WTC11 (cell line): ENCODE measurements at regions not wholly inside any gene's neighbourhood (a gene's known extent, or its start where the extent isn't known, plus 50 kb on each side); places are given as distances from the start of the nearest gene placed in this dataset.

Experiments
- ATAC-seq: fragments of 200-7000 bp; cut with Tn5 transposase; 2 replicates; pipeline ENCODE4 v1.10.0; 2021; ENCODE audit warnings: mild to moderate bottlenecking, moderate library complexity
- CTCF ChIA-PET: fragments of 300-600 bp; sonication (Branson Sonifier 250); formaldehyde crosslinking; loops from one replicate; lab custom pipeline; 2021; ENCODE audit warnings: antibody characterized with exemption; lab: Charles Lee
- POLR2A ChIA-PET: fragments of 350-600 bp; sonication (Branson Sonifier 250); formaldehyde crosslinking; loops from one replicate; lab custom pipeline; 2021; ENCODE audit warnings: antibody characterized with exemption; lab: Charles Lee
- DNase-seq: peaks from one replicate; pipeline ENCODE4 v3.0.0; 2021; ENCODE audit warnings: low spot score
- H3K27ac Mint-ChIP-seq: 2 replicates; pipeline ENCODE4 v1.8.0; 2021; ENCODE audit warnings: mixed read lengths
- H3K27me3 Mint-ChIP-seq: 2 replicates; pipeline ENCODE4 v1.8.0; 2021; ENCODE audit warnings: low read depth, mild to moderate bottlenecking, moderate library complexity, mixed read lengths
- H3K36me3 Mint-ChIP-seq: 2 replicates; pipeline ENCODE4 v1.8.0; 2021; ENCODE audit warnings: mixed read lengths
- H3K4me1 Mint-ChIP-seq: 2 replicates; pipeline ENCODE4 v1.8.0; 2022; ENCODE audit warnings: mixed read lengths
- H3K4me3 Mint-ChIP-seq: 2 replicates; pipeline ENCODE4 v1.8.0; 2021; ENCODE audit warnings: mild to moderate bottlenecking, moderate library complexity, mixed read lengths
- H3K9me3 Mint-ChIP-seq: 2 replicates; pipeline ENCODE4 v1.8.0; 2021; ENCODE audit warnings: mixed read lengths
- CREB1 ChIP-seq: sonication (generic); formaldehyde crosslinking; IDR thresholded peaks from 2 replicates; pipeline ENCODE4 v1.8.0; 2023; ENCODE audit warnings: mild to moderate bottlenecking, missing genetic modification reagents
- NR3C1 ChIP-seq: sonication (generic); formaldehyde crosslinking; conservative IDR thresholded peaks from 2 replicates; pipeline ENCODE4 v1.8.1; 2023; ENCODE audit warnings: low read depth, mild to moderate bottlenecking, missing genetic modification reagents
- PRDM15 ChIP-seq: sonication (generic); formaldehyde crosslinking; IDR thresholded peaks from 2 replicates; pipeline ENCODE4 v1.8.0; 2022; ENCODE audit warnings: missing genetic modification reagents
- SOX15 ChIP-seq: fragments of 250-450 bp; sonication (Bioruptor Pico); IDR thresholded peaks from 2 replicates; pipeline ENCODE4 v1.9.0; 2021; ENCODE audit warnings: mild to moderate bottlenecking
- TEAD1 ChIP-seq: sonication (generic); formaldehyde crosslinking; IDR thresholded peaks from 2 replicates; pipeline ENCODE4 v1.8.0; 2022; ENCODE audit warnings: mild to moderate bottlenecking, missing genetic modification reagents
- TEAD4 ChIP-seq: sonication (generic); formaldehyde crosslinking; IDR thresholded peaks from 2 replicates; pipeline ENCODE4 v1.8.0; 2022; ENCODE audit warnings: mild to moderate bottlenecking, missing genetic modification reagents
- ZBTB21 ChIP-seq: sonication (generic); formaldehyde crosslinking; IDR thresholded peaks from 2 replicates; pipeline ENCODE4 v1.8.1; 2023; ENCODE audit warnings: mild to moderate bottlenecking, missing genetic modification reagents, borderline replicate concordance
- ZNF121 ChIP-seq: sonication (generic); formaldehyde crosslinking; IDR thresholded peaks from 2 replicates; pipeline ENCODE4 v1.8.0; 2023; ENCODE audit warnings: missing genetic modification reagents
- ZNF263 ChIP-seq: sonication (generic); formaldehyde crosslinking; IDR thresholded peaks from 2 replicates; pipeline ENCODE4 v1.8.1; 2022; ENCODE audit warnings: low read depth, mild to moderate bottlenecking, moderate library complexity, missing genetic modification reagents
- ZNF396 ChIP-seq: fragments of 250-450 bp; sonication (Bioruptor Pico); IDR thresholded peaks from 2 replicates; pipeline ENCODE4 v1.8.0; 2021; ENCODE audit warnings: mild to moderate bottlenecking, moderate library complexity, borderline replicate concordance
- ZSCAN18 ChIP-seq: fragments of 250-450 bp; sonication (Bioruptor Pico); IDR thresholded peaks from 2 replicates; pipeline ENCODE4 v2.1.2; 2022; ENCODE audit warnings: mild to moderate bottlenecking, moderate library complexity
- TF ChIP-seq, protein P1 (sequence below): fragments of 250-450 bp; sonication (Bioruptor Pico); conservative IDR thresholded peaks from 2 replicates; pipeline ENCODE4 v1.9.0; 2021; ENCODE audit warnings: mild to moderate bottlenecking
- TF ChIP-seq, protein P2 (sequence below): sonication (generic); formaldehyde crosslinking; IDR thresholded peaks from 2 replicates; pipeline ENCODE4 v1.8.0; 2023; ENCODE audit warnings: mild to moderate bottlenecking, missing genetic modification reagents
- TF ChIP-seq, protein P3 (sequence below): sonication (generic); formaldehyde crosslinking; IDR thresholded peaks from 2 replicates; pipeline ENCODE4 v1.8.0; 2022; ENCODE audit warnings: mild to moderate bottlenecking, missing genetic modification reagents
- TF ChIP-seq, protein P4 (sequence below): sonication (generic); formaldehyde crosslinking; IDR thresholded peaks from 2 replicates; pipeline ENCODE4 v1.8.0; 2022; ENCODE audit warnings: mild to moderate bottlenecking, missing genetic modification reagents
- TF ChIP-seq, protein P5 (sequence below): sonication (generic); formaldehyde crosslinking; conservative IDR thresholded peaks from 2 replicates; pipeline ENCODE4 v1.8.1; 2023; ENCODE audit warnings: mild to moderate bottlenecking, low read depth, missing genetic modification reagents, moderate library complexity

DNA sequence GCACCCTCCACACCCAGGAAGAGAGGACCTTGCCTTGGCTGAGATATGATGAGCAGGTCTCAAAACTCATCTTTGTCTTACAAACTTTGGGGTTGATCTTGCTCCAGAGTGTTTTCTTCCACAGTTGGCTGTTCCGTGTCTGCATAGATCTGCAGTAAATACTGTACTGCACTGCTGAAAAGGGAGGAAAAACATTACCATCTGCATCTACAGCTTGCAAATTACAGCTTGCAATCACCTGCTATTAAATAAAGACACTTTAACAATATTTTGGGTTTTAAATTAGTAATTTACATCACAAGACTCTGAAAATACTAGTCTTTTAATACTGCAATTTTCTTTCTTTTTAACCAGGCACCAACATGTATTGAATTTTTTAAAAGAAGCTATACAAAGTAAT, 499.5 kb downstream of the STIM2 start (continued):
- TF ChIP-seq ZNF263 (CRISPR knock-in tag) (no peak), TEAD1 (no peak), ZNF121 (CRISPR knock-in tag) (no peak), NR3C1 (CRISPR knock-in tag) (no peak)
- TF ChIP-seq, protein P1, sequence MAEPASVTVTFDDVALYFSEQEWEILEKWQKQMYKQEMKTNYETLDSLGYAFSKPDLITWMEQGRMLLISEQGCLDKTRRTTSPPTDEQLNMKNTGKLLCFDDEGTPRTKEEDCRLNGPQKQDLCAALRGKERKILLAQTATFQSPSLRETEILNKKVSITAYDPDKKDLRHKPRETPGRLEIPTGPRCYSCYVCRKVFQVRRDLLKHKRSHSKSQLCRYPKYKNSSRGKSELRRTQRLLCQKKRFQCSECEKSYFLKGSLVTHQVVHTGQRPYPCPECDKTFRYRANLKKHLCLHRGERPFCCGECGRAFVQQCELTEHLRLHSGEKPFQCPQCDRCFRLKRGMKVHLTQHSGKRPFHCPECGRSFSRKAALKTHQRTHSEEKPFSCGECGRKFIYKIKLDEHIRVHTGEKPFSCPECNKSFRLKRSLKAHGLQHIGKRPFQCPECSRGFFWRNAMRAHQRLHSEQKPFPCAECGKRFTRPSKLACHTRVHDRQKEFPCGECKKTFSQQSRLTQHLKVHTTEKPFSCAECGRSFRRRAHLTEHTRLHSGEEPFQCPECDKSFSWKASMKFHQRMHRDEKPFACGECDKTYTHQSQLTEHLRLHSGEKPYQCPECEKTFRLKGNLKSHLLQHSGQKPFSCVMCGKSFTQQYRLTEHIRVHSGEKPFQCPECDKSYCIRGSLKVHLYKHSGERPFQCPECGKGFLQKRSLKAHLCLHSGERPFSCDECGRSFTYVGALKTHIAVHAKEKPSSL (CRISPR knock-in tag), result no peak
- TF ChIP-seq, protein P2, sequence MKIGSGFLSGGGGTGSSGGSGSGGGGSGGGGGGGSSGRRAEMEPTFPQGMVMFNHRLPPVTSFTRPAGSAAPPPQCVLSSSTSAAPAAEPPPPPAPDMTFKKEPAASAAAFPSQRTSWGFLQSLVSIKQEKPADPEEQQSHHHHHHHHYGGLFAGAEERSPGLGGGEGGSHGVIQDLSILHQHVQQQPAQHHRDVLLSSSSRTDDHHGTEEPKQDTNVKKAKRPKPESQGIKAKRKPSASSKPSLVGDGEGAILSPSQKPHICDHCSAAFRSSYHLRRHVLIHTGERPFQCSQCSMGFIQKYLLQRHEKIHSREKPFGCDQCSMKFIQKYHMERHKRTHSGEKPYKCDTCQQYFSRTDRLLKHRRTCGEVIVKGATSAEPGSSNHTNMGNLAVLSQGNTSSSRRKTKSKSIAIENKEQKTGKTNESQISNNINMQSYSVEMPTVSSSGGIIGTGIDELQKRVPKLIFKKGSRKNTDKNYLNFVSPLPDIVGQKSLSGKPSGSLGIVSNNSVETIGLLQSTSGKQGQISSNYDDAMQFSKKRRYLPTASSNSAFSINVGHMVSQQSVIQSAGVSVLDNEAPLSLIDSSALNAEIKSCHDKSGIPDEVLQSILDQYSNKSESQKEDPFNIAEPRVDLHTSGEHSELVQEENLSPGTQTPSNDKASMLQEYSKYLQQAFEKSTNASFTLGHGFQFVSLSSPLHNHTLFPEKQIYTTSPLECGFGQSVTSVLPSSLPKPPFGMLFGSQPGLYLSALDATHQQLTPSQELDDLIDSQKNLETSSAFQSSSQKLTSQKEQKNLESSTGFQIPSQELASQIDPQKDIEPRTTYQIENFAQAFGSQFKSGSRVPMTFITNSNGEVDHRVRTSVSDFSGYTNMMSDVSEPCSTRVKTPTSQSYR (CRISPR knock-in tag), result no peak

- H3K9me3 Mint-ChIP-seq, result no peaks in the 10 kb centered on the region
- no peak overlapping the region for H3K4me3 Mint-ChIP-seq
- ATAC-seq (peak; percentile 76), DNase-seq (no peak)
- no peak overlapping the region for H3K27ac Mint-ChIP-seq
- no peaks in the 10 kb centered on the region for H3K27me3 Mint-ChIP-seq
- H3K4me1 Mint-ChIP-seq, result peaks cover 22% of the 10 kb centered on the region
- no peaks in the 10 kb centered on the region for H3K36me3 Mint-ChIP-seq
- ChIA-PET CTCF (interaction anchor here (1.0 kb wide), 1 partner anchor 312 kb away, joined by 3 read pairs; no protein-coding TSS in a partner anchor), POLR2A (no interaction called here)
- TF ChIP-seq CREB1 (CRISPR knock-in tag) (no peak), ZNF263 (CRISPR knock-in tag) (no peak), SOX15 (CRISPR knock-in tag) (no peak), ZBTB21 (CRISPR knock-in tag) (no peak), ZNF396 (no peak), NR3C1 (CRISPR knock-in tag) (no peak), ZSCAN18 (CRISPR knock-in tag) (no peak), PRDM15 (no peak), TEAD4 (CRISPR knock-in tag) (no peak)
- TF ChIP-seq, protein P3, sequence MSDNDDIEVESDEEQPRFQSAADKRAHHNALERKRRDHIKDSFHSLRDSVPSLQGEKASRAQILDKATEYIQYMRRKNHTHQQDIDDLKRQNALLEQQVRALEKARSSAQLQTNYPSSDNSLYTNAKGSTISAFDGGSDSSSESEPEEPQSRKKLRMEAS (CRISPR knock-in tag), result no peak
- TF ChIP-seq, protein P4, sequence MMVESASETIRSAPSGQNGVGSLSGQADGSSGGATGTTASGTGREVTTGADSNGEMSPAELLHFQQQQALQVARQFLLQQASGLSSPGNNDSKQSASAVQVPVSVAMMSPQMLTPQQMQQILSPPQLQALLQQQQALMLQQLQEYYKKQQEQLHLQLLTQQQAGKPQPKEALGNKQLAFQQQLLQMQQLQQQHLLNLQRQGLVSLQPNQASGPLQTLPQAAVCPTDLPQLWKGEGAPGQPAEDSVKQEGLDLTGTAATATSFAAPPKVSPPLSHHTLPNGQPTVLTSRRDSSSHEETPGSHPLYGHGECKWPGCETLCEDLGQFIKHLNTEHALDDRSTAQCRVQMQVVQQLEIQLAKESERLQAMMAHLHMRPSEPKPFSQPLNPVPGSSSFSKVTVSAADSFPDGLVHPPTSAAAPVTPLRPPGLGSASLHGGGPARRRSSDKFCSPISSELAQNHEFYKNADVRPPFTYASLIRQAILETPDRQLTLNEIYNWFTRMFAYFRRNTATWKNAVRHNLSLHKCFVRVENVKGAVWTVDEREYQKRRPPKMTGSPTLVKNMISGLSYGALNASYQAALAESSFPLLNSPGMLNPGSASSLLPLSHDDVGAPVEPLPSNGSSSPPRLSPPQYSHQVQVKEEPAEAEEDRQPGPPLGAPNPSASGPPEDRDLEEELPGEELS (CRISPR knock-in tag), result no peak
- TF ChIP-seq, protein P5, sequence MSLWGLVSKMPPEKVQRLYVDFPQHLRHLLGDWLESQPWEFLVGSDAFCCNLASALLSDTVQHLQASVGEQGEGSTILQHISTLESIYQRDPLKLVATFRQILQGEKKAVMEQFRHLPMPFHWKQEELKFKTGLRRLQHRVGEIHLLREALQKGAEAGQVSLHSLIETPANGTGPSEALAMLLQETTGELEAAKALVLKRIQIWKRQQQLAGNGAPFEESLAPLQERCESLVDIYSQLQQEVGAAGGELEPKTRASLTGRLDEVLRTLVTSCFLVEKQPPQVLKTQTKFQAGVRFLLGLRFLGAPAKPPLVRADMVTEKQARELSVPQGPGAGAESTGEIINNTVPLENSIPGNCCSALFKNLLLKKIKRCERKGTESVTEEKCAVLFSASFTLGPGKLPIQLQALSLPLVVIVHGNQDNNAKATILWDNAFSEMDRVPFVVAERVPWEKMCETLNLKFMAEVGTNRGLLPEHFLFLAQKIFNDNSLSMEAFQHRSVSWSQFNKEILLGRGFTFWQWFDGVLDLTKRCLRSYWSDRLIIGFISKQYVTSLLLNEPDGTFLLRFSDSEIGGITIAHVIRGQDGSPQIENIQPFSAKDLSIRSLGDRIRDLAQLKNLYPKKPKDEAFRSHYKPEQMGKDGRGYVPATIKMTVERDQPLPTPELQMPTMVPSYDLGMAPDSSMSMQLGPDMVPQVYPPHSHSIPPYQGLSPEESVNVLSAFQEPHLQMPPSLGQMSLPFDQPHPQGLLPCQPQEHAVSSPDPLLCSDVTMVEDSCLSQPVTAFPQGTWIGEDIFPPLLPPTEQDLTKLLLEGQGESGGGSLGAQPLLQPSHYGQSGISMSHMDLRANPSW (CRISPR knock-in tag), result no peak
Observed at GRCh38 chr4:27360790-27361267, 500.2 kb downstream of the STIM2 start.
